Lower leg skin (tissue), 4 donors: ENCODE measurements at regions not wholly inside any gene's neighbourhood (a gene's known extent, or its start where the extent isn't known, plus 50 kb on each side); places are given as distances from the start of the nearest gene placed in this dataset.

ENCODE experiments used
- DNase-seq, 2 donors: peaks; one replicate each; pipeline ENCODE4 v3.0.0-alpha.2; 2019; ENCODE audit warnings: low spot score in 2 of 2
- H3K4me3 ChIP-seq: fragments of 200-600 bp; sonication (generic); 2 replicates; pipeline ENCODE4 v1.5.1; 2017; ENCODE audit warnings: mild to moderate bottlenecking, low read depth; ENCODE audit not compliant: poor library complexity, severe bottlenecking
- POLR2A ChIP-seq, 2 donors: fragments of 450-650 bp; IDR thresholded peaks; one replicate each; pipeline ENCODE4 v1.6.1; 2016 to 2017; ENCODE audit warnings: antibody characterized with exemption in 2 of 2, mild to moderate bottlenecking in 1 of 2, moderate library complexity in 1 of 2
- WGBS, 2 donors: methylation state at CpG; one replicate each; pipeline ENCODE4 v1.1.5; 2018; 5-methylcytosine and 5-hydroxymethylcytosine counted together
- intact Hi-C: fragments of 100-400 bp; cut with DNase I; formaldehyde crosslinking; loops from one replicate; pipeline ENCODE4 v1.15.0; 2023; ENCODE audit warnings: low total_unique reads
- TF ChIP-seq, protein P1 (sequence below), 3 donors: fragments of 450-650 bp; IDR thresholded peaks; one replicate each; pipeline ENCODE4 v1.5.1; 2016; ENCODE audit warnings: antibody characterized with exemption in 3 of 3, mild to moderate bottlenecking in 3 of 3, moderate library complexity in 2 of 3

DNA sequence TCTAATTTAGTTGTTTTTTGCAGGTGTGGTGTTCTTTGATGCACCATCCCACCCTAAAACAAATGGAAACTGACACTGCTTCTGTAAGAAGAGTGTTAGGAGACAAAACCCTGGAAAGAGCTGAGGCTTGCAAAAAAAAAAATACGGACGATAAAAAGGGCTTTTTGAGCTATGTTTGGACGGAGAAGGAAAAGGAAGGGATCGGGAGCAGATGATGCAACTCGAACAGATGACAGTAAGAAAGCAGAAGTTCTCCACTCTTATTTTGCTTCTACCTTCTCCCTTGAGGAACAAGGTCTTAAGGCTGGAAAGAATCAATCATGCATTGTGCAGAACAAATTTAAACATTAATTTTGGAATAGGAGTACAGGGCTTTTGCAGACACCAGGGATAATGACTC is 136.7 kb downstream of the MAF start:
- H3K4me3 ChIP-seq: no peak overlapping the region
- intact Hi-C loops: no loop called here
- TF ChIP-seq POLR2A (IDR thresholded peaks at IDR 0.05): no peak
- TF ChIP-seq, protein P1, sequence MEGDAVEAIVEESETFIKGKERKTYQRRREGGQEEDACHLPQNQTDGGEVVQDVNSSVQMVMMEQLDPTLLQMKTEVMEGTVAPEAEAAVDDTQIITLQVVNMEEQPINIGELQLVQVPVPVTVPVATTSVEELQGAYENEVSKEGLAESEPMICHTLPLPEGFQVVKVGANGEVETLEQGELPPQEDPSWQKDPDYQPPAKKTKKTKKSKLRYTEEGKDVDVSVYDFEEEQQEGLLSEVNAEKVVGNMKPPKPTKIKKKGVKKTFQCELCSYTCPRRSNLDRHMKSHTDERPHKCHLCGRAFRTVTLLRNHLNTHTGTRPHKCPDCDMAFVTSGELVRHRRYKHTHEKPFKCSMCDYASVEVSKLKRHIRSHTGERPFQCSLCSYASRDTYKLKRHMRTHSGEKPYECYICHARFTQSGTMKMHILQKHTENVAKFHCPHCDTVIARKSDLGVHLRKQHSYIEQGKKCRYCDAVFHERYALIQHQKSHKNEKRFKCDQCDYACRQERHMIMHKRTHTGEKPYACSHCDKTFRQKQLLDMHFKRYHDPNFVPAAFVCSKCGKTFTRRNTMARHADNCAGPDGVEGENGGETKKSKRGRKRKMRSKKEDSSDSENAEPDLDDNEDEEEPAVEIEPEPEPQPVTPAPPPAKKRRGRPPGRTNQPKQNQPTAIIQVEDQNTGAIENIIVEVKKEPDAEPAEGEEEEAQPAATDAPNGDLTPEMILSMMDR (IDR thresholded peaks at IDR 0.05): no peak
- WGBS, 2 donors: 75 to 85% methylated on average over 5 of the region's 5 CpGs
- no peak for DNase-seq

DNA sequence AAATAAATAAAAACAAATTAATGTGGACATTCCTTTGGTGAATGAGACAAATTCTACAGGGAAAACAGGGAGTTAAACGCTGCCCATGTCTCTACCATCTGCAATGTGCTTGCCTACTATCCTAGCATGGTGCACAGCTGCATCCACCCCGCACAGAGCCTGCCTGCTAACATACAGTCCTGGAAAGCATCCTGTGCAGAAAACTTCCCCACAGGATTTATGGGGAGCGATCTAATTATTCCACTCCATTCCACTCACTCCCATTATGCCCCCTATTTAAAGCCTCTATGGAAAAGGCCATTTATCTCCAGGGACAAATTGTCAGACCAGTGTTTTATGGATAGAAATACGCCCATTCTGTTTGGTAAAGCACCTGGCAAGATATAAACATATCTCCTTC is 144.5 kb downstream of the MAF start:
- intact Hi-C loops: no loop called here
- WGBS, 2 donors: 81 to 89% methylated on average over 4 of the region's 4 CpGs
- no peak for DNase-seq
- no peak for TF ChIP-seq POLR2A (IDR thresholded peaks at IDR 0.05)
- TF ChIP-seq, protein P1 (IDR thresholded peaks at IDR 0.05): no peak
- no peak overlapping the region for H3K4me3 ChIP-seq

DNA sequence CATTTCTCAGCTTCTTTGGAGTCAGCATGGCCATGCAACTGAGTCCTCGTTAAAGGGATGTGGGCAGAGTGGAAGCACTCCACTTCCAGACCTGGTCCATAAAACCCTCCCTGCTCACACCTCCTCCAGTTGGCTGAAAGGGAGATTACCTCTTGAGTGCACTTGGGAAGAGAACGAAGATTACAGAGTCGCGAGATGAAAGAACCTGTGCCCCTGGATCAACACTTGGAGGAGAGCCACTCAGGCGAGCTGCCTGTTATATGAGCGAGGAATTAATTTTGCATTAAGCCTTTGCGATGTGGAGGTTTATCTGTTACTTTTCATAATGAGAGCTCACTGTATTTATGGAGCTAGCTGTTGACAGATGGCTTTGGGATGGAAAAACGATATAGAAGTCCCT is 147.9 kb downstream of the MAF start:
- DNase-seq: no peak
- H3K4me3 ChIP-seq: no peak overlapping the region
- intact Hi-C loops: no loop called here
- TF ChIP-seq, protein P1 (IDR thresholded peaks at IDR 0.05): no peak
- no peak for TF ChIP-seq POLR2A (IDR thresholded peaks at IDR 0.05)
- 89 to 92% methylated on average over 8 of the region's 8 CpGs for WGBS, 2 donors

DNA sequence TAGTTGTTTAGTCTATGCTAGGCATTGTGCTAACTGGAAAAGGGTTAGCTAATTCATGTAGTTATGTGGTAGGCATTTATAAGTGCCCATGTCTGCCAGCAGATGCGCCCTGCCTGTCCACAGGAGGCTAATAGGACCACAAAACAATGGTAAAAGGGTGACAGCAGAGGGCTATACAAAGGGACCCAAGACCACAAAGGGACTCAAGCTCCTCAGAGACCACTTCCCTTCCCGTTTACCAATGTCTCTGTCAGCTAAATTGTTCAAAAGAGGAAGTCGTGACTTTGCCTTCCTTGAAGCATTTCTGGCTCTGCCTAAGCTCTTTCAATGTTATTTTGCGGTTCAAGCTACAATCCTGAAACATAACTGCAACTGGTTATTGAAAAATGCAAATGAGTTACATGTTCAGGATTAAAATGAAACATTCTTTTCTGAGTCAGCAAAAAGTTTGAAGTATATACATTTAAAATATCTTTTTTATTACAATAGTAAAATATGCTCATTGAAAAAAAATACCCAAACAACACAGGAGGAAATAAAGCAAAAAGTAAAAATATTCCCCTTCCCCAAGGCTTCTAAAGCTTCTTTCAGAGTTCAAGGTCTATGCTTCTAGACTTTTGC is 149.2 kb downstream of the MAF start:
- H3K4me3 ChIP-seq: no peak overlapping the region
- intact Hi-C loops: no loop called here
- no peak for TF ChIP-seq POLR2A (IDR thresholded peaks at IDR 0.05)
- TF ChIP-seq, protein P1 (IDR thresholded peaks at IDR 0.05): no peak
- 57 to 72% methylated on average over 4 of the region's 4 CpGs for WGBS, 2 donors
- no peak for DNase-seq

DNA sequence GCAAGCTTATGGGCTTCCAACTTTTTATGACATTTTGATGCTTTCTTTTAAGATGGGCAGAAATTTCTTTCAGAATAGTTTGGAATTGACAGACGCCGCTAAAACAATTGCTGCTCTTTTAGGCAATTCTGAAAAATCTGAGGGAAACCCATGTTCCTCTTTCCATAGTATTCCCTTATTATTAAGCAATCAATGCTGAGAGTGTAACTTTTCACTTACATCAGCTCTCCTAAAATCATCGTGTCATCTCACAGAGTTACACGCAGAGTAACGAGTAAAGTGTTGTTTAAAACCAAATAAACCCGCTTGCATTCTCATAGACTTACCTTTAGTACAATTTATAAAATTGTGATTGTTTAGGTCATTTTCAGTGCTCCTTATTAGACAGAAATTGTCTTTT is 150.6 kb downstream of the MAF start:
- DNase-seq: no peak
- TF ChIP-seq POLR2A (IDR thresholded peaks at IDR 0.05): no peak
- TF ChIP-seq, protein P1 (IDR thresholded peaks at IDR 0.05): no peak
- intact Hi-C loops: no loop called here
- 87 to 92% methylated on average over 6 of the region's 6 CpGs for WGBS, 2 donors
- no peak overlapping the region for H3K4me3 ChIP-seq
